ENCODE measurements at regions not wholly inside any gene's neighbourhood (a gene's known extent, or its start where the extent isn't known, plus 50 kb on each side); places are given as distances from the start of the nearest gene placed in this dataset.

DNA sequence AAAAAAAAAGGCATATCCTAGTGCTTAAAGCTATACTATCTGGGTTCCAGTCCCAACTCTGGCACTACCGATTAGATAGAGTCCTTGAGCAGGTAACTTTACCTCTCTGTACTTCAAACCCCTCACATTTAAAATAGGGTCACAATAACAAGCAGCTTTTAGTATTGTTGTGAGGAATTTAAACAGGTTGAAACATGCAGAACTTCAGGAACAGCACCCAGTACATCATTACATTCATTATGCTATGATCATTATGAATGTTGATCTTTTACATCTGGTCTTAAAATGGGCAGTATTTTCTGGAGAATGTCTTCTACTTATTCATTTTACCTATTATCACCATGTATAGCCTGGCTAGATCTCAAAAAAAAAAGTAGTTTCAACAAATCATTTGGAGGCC lies 176.1 kb upstream of the CCDC54 start:
- no peak for TF ChIP-seq POLR2A (IDR thresholded peaks at IDR 0.05)
- TF ChIP-seq, protein P1, sequence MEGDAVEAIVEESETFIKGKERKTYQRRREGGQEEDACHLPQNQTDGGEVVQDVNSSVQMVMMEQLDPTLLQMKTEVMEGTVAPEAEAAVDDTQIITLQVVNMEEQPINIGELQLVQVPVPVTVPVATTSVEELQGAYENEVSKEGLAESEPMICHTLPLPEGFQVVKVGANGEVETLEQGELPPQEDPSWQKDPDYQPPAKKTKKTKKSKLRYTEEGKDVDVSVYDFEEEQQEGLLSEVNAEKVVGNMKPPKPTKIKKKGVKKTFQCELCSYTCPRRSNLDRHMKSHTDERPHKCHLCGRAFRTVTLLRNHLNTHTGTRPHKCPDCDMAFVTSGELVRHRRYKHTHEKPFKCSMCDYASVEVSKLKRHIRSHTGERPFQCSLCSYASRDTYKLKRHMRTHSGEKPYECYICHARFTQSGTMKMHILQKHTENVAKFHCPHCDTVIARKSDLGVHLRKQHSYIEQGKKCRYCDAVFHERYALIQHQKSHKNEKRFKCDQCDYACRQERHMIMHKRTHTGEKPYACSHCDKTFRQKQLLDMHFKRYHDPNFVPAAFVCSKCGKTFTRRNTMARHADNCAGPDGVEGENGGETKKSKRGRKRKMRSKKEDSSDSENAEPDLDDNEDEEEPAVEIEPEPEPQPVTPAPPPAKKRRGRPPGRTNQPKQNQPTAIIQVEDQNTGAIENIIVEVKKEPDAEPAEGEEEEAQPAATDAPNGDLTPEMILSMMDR (IDR thresholded peaks at IDR 0.05), result no peak
